IPS-NIHi11 (cell line): ENCODE measurements at regions not wholly inside any gene's neighbourhood (a gene's known extent, or its start where the extent isn't known, plus 50 kb on each side); places are given as distances from the start of the nearest gene placed in this dataset.
"Not testable (repeated sequence)": the region's sequence is repeated elsewhere in the genome, so short reads cannot be mapped to it uniquely, and the experiment has no call there.

Source experiments
- DNase-seq: peaks from one replicate; pipeline ENCODE4 v3.0.0; 2012; ENCODE audit warnings: mixed read lengths, low spot score

DNA sequence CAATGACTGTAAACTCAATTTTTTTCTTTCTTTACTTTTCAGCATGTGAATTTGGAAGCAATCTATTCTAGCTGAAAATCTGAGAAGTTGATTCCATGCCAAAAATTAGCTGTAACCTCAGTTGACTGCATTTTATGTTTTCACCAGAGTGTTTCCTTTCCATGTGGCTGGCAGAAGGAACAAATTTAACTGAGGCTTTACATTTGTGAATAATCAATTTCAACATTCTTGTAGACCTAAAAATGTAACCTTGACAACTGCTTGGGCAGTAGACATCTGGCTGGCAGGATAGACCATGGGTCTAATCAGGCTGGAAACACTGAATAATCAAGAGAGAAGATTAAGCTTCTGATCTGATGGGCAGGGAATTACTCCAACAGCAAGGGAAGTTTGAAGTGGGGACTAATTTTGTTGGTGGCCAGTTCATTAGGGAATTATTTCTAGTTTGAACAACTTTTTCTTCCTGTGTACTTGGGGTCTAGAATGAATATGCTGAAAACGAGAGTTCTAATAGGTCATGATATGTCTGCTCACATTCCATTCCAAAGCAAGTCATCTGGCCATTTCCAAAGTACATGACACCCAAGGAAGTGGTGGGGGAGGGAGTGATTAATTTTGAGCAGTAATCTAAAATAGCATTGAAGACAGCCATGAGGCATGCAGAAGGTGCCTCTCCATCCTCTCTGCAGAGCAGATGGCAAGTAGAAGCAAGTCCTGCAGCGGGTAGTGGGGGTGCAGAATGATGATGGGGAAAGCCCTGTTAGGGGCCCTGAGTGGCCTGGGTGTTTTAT, 68.2 kb downstream of the ATP23 start:
- no peak for DNase-seq

DNA sequence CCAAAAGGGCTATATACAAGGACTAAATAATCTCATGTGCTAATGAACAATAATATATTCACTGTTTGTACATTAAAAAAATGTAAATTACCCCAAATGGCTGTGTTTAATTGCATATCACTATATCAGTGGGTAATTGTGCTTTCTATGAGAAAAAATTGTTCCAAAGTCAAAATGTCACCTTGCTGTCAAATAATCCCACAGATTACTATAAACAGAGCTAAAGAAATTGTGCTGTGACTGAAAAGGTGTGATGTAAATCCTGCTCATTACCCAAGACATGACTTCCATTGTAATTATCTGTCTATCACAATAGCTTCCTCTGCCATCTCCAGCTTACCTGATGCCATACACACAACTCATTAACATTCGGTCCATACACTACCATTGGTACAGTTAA, 70.3 kb downstream of the ATP23 start:
- DNase-seq = no peak

DNA sequence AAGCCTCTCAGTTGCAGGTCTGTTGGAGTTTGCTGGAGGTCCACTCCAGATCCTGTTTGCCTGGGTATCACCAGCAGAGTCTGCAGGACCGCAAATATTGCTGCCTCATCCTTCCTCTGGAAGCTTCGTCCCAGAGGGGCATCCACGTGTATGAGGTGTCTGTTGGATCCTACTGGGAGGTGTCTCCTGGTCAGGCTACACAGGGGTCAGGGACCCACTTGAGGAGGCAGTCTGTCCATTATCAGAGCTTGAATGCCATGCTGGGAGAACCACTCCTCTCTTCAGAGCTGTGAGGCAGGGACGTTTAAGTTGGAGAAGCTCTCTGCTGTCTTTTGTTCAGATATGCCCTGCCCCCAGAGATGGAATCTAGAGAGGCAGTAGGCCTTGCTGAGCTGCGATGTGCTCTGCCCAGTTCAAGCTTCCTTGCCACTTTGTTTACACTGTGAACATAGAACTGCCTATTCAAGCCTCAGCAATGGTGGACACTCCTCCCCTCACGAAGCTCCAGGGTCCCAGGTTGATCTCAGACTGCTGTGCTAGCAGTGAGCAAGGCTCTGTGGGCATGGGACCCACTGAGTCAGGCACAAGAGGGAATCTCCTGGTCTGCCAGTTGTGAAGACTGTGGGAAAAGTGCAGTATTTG, 81.1 kb downstream of the ATP23 start:
- DNase-seq = not testable (repeated sequence)

- no peak for DNase-seq
Observed at GRCh38 chr12:58025431-58025830, 84.1 kb downstream of the ATP23 start.

- no peak for DNase-seq
Observed at GRCh38 chr12:58026426-58026825, 85.1 kb downstream of the ATP23 start.

DNA sequence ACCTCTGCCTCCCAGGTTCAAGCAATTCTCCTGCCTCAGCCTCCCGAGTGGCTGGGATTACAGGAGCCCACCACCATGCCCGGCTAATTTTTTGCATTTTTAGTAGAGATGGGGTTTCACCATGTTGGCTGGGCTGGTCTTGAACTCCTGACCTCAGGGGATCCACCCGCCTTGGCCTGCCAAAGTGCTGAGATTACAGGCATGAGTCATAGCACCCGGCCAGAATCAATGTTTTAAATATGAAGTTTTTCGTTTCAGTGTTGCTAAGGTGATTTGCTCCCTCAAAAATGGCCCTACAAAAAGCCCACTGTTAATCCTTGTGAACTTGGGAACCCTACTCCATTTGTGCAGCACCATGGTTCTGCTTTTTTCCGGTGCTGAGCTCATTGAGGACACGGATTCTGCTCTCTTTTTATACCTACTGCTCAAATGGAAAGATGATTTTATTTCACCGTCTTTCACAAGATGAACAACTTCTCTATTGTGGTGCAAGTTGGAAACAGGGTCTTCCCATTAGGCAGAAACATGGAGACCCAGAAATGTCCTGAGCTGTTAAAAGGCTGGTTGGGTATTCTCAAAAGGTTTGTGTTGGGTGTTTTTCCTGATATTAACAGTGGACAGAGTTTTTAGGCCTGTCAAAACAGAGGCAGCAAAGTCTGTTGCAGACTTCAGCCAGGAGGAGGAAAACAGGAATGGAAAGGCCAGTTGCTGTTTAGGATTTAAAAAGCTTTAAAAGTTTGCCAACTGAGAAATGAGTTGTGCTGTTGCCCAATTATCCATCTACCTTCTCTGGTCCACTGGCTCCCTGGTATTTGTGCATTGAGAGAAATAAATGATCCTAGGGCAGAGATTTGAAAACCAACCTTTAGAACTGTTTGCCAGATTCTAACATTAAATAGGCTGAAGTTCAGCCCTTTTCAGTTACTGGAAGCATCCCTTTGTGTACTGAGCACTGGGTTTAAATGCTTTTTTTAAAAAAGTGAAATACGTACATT, 85.8 kb downstream of the ATP23 start:
- no peak for DNase-seq

DNA sequence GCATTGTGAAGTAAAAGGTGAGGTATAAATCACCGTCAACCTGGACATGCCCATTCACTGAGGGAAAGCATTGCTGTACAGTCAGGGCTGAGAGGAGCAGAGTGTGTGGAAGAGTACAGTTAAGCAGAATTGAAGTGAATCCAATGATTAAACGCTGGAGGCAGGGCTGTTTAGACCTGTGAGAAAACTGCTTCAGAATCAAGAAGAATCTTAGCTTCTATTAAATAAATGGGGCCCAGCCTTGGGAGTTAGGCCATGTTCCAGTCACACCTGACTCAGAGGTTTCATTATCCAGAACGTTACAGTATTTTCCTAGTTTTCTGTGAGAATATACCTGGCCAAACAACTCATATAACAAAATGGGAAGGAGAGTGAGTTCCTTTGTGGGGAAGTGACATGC, 86.9 kb downstream of the ATP23 start:
- no peak for DNase-seq

GRCh38 chr12:58029260-58029659, 87.9 kb downstream of the ATP23 start:
- no peak for DNase-seq

- no peak for DNase-seq
Observed at GRCh38 chr12:58030566-58031279, 89.4 kb downstream of the ATP23 start.

GRCh38 chr12:58032156-58032555, 90.8 kb downstream of the ATP23 start:
- DNase-seq = no peak

DNA sequence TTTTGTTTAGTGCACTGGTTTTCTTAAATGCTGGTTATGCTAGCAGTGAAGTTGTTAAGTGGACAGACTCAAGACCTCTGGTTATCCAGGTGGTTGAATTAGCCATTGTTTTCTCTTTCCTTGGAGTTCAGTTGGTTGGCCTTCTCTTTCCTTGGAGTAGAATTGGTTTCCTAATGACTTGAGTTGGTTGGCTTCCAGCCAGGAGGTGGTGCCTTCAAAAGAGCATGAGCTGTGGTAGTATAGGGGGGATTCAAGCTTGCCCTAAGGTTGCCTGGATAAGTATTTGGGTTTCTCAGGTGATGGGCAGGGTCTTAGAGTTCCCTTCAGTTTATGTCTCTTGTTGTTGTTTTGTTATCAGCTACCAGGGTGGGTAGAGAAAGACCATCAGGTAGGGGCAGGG, 92.5 kb downstream of the ATP23 start:
- no peak for DNase-seq

DNA sequence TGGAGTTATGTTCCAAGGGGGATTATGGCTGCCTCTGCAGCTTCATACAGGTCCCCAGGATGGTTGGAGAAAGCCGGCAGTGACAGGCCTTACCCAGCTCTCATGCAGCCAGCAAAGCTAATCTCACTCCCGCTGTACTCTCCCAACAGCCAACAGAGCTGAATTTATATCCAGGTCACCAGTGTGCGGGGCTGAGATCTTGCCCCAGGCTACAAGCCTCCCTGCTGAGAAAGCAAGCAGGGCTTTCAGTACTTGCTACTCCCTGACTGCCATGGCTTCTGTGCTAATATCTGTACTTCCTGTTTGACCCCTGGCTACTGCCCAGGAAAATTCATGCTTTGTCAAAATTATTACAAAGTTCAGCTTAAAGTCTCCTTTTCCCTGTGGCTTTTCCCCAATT, 92.9 kb downstream of the ATP23 start:
- DNase-seq = no peak

DNA sequence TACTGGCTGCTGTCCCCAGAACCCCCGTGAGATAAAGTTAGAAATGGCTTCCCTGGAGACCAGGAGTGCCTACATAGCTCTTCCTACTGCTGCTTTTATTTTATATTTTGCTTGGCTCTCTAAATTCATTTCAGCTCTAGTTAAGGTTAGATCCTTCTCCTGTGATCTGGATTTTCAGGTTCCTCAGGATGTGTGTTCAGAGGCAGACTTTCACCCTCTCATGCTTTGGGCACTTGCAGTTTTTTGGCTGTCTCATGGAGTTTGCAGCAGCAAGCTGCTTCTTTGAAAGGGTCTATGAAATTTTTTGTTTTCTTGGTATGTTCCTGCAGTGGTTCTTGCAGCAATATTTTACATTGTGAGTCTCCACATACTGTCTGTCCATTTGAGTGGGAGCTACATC, 93.3 kb downstream of the ATP23 start:
- no peak for DNase-seq

- DNase-seq = no peak
Observed at GRCh38 chr12:58041441-58041840, 100.1 kb downstream of the ATP23 start.

GRCh38 chr12:58044966-58045365, 103.6 kb downstream of the ATP23 start:
- DNase-seq = no peak

DNA sequence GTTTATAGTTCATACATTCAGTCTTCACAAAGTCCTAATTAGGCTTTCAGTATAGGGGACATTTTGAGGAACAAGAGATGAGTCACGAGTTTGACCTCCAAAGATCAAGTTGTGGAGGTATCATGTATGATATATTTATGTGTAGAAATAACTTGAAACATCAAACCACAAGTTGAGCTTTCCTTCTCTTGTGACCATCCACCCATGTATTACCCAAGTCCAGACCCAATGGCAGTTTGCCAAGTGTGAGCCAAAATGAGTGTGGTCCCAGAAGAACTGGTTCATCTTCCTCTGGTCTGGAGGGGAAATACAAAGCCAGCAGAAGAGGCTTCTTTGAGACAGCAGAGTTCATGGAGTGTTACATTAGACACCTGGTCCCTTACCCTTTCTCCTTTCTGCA, 104.9 kb downstream of the ATP23 start:
- DNase-seq = no peak

- no peak for DNase-seq
Observed at GRCh38 chr12:58051378-58051777, 110.0 kb downstream of the ATP23 start.

DNA sequence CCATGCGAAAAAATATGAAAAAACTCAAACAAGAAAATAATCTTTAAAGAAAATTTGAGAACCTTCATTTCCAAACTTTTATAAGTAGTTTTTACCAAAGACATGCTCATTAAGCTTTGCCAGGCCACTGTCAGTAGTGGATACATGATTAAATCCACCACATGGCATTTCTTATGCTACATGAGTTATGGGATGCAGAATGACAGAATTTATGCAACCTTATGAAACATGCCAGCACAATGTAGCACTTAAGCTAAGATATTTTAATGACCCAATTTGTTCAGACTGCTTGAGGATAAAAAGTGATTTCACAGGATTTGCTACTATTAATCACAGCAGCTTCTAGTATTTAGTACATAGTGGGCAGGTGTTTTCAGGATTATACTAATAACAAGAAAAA, 123.3 kb downstream of the ATP23 start:
- no peak for DNase-seq

- DNase-seq = no peak
Observed at GRCh38 chr12:58066296-58066695, 124.9 kb downstream of the ATP23 start.

- no peak for DNase-seq
Observed at GRCh38 chr12:58067610-58068387, 126.4 kb downstream of the ATP23 start.

DNA sequence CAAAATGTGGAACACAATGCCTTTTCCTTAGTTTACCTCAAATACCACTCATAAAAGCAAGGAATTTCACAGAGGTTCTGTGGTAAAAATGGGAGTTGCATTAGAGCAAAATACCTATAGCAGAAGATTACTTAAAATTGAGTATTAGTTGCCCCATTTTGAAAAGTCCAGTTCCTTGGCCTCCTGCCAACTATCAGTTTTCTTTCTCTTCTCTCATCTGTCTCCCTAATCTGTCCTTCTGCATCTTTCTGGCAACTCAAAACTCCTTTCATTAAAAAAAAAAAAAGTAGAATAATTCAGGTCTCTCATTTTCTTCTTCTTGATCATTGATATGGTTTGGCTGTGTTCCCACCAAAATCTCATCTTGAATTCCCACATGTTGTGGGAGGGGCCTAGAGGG, 127.3 kb downstream of the ATP23 start:
- DNase-seq = no peak
